ENCODE measurements at regions not wholly inside any gene's neighbourhood (a gene's known extent, or its start where the extent isn't known, plus 50 kb on each side); places are given as distances from the start of the nearest gene placed in this dataset.

DNA sequence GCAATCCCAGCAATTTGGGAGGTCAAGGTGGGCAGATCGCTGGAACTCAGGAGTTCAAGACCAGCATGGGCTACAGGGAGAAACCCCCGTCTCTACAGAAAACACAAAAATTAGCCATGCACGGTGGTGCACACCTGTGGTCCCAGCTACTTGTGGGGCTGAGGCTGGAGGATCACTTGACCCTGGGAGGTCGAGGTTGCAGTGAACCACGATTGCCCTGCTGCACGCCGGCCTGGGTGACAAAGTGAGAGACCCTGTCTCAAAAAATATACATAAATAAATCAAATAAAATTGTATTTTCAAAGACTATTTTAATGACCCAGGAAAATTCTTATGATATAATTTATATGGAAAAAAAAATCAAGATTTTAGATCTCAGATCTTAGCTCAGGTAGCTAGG lies 191.5 kb downstream of the ZFP36L2 start (continued):
- TF ChIP-seq EZH2phosphoT487 (IDR thresholded peaks at IDR 0.05; ENCODE audit: unreplicated experiment) (no peak), POLR2AphosphoS5 (IDR thresholded peaks at IDR 0.05; ENCODE audit: low read depth) (no peak), JUNB (IDR thresholded peaks at IDR 0.05; ENCODE audit: unreplicated experiment) (no peak), STAT1 (IDR thresholded peaks at IDR 0.05; ENCODE audit: unreplicated experiment) (no peak)
- TF ChIP-seq, protein P1, sequence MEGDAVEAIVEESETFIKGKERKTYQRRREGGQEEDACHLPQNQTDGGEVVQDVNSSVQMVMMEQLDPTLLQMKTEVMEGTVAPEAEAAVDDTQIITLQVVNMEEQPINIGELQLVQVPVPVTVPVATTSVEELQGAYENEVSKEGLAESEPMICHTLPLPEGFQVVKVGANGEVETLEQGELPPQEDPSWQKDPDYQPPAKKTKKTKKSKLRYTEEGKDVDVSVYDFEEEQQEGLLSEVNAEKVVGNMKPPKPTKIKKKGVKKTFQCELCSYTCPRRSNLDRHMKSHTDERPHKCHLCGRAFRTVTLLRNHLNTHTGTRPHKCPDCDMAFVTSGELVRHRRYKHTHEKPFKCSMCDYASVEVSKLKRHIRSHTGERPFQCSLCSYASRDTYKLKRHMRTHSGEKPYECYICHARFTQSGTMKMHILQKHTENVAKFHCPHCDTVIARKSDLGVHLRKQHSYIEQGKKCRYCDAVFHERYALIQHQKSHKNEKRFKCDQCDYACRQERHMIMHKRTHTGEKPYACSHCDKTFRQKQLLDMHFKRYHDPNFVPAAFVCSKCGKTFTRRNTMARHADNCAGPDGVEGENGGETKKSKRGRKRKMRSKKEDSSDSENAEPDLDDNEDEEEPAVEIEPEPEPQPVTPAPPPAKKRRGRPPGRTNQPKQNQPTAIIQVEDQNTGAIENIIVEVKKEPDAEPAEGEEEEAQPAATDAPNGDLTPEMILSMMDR (conservative IDR thresholded peaks at IDR 0.05; ENCODE audit: low read depth in 2 of 2): no peak
- TF ChIP-seq, protein P2, sequence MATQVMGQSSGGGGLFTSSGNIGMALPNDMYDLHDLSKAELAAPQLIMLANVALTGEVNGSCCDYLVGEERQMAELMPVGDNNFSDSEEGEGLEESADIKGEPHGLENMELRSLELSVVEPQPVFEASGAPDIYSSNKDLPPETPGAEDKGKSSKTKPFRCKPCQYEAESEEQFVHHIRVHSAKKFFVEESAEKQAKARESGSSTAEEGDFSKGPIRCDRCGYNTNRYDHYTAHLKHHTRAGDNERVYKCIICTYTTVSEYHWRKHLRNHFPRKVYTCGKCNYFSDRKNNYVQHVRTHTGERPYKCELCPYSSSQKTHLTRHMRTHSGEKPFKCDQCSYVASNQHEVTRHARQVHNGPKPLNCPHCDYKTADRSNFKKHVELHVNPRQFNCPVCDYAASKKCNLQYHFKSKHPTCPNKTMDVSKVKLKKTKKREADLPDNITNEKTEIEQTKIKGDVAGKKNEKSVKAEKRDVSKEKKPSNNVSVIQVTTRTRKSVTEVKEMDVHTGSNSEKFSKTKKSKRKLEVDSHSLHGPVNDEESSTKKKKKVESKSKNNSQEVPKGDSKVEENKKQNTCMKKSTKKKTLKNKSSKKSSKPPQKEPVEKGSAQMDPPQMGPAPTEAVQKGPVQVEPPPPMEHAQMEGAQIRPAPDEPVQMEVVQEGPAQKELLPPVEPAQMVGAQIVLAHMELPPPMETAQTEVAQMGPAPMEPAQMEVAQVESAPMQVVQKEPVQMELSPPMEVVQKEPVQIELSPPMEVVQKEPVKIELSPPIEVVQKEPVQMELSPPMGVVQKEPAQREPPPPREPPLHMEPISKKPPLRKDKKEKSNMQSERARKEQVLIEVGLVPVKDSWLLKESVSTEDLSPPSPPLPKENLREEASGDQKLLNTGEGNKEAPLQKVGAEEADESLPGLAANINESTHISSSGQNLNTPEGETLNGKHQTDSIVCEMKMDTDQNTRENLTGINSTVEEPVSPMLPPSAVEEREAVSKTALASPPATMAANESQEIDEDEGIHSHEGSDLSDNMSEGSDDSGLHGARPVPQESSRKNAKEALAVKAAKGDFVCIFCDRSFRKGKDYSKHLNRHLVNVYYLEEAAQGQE (IDR thresholded peaks at IDR 0.05; ENCODE audit: unreplicated experiment): no peak

DNA sequence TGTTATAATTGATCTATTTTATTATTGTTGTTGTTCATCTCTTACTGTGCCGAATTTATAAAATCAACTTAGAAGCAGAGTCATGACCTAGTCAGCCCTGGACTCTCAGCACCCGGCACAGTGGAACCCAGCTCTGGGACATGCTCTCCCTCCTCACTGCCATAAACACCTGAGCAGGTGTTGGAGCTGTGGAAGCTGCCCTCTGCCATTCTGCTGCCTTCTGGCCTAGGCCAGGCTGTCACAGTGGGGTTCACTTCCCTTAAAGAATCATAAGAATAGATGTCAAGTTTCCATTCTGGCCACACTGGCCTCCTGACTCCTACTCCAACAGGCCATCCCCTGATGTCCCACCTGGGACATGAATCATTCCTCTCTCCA lies 192.2 kb downstream of the ZFP36L2 start:
- Mint-ChIP-seq H3K27me3 (ENCODE audit: insufficient read depth, low read depth, poor library complexity) (peaks cover 2% of the 10 kb centered on the region), H3K4me1 (peaks cover 4% of the 10 kb centered on the region), H3K36me3 (ENCODE audit: low read depth) (no peaks in the 10 kb centered on the region; the same call in 2 of the 3 replicates), H3K27ac (no peak overlapping the region), H3K9me3 (no peaks in the 10 kb centered on the region; the same call in 1 of the 3 replicates), H3K4me3 (no peak overlapping the region)
- Histone ChIP-seq H3K4me1 (ENCODE audit: insufficient read depth) (no peaks in the 10 kb centered on the region), H3K4me2 (no peak overlapping the region), H3K9me2 (ENCODE audit: insufficient read depth) (no peaks in the 10 kb centered on the region), H3K27ac (ENCODE audit: low read depth) (no peak overlapping the region), H3K36me3 (ENCODE audit: insufficient read depth) (no peaks in the 10 kb centered on the region), H3K79me2 (replicated peaks; ENCODE audit: insufficient read depth) (no peaks in the 10 kb centered on the region), H2AFZ (no peak overlapping the region), H3K4me3 (no peak overlapping the region), H4K20me1 (replicated peaks; ENCODE audit: insufficient read depth) (no peaks in the 10 kb centered on the region), H3F3A (replicated peaks; ENCODE audit: low read depth) (no peaks in the 10 kb centered on the region), H3K27me3 (ENCODE audit: insufficient read depth) (no peaks in the 10 kb centered on the region)
- no peak for DNase-seq (ENCODE audit: low spot score)
- ATAC-seq: no peak
- TF ChIP-seq ZNF331 (CRISPR knock-in tag; IDR thresholded peaks at IDR 0.05; ENCODE audit: low read depth): no peak
- TF ChIP-seq EZH2phosphoT487 (IDR thresholded peaks at IDR 0.05; ENCODE audit: unreplicated experiment): no peak
- TF ChIP-seq JUNB (IDR thresholded peaks at IDR 0.05; ENCODE audit: unreplicated experiment): no peak
- TF ChIP-seq CREB1 (CRISPR knock-in tag; IDR thresholded peaks at IDR 0.05; ENCODE audit: low read depth): no peak
- TF ChIP-seq, protein P2 (IDR thresholded peaks at IDR 0.05; ENCODE audit: unreplicated experiment): no peak
- TF ChIP-seq ZNF114 (CRISPR knock-in tag; IDR thresholded peaks at IDR 0.05): no peak
- no peak for TF ChIP-seq EZH2 (IDR thresholded peaks at IDR 0.05; ENCODE audit: low read depth, unreplicated experiment)
- no peak for TF ChIP-seq POLR2AphosphoS5 (IDR thresholded peaks at IDR 0.05; ENCODE audit: low read depth)
- TF ChIP-seq, protein P3, sequence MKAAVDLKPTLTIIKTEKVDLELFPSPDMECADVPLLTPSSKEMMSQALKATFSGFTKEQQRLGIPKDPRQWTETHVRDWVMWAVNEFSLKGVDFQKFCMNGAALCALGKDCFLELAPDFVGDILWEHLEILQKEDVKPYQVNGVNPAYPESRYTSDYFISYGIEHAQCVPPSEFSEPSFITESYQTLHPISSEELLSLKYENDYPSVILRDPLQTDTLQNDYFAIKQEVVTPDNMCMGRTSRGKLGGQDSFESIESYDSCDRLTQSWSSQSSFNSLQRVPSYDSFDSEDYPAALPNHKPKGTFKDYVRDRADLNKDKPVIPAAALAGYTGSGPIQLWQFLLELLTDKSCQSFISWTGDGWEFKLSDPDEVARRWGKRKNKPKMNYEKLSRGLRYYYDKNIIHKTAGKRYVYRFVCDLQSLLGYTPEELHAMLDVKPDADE (IDR thresholded peaks at IDR 0.05): no peak
- TF ChIP-seq, protein P1 (conservative IDR thresholded peaks at IDR 0.05; ENCODE audit: low read depth in 2 of 2): no peak
- no peak for TF ChIP-seq NANOG (IDR thresholded peaks at IDR 0.05; ENCODE audit: borderline replicate concordance)

All from GM23338 (cell line).